ENCODE measurements at regions not wholly inside any gene's neighbourhood (a gene's known extent, or its start where the extent isn't known, plus 50 kb on each side); places are given as distances from the start of the nearest gene placed in this dataset.

DNA sequence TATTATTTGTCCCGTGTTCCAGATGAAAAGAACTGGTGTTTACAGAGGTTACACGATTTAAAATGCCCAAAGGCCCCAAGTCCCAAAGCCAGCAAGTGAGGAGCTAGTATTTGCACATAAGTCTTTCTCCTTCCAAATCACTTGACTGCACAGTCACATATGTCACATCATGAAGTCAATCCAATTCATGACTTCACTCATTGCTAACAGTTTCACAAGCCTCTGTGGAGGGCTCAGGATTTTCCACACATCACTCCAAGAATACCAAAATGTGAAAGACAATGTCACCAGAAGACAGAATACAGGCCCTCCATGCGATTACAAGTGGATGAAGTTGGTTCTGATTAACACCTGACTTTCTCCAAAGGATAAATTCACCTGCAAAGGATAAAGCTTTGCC is 283.1 kb upstream of the UBE2E2 start:
- CTCF ChIA-PET, result interaction anchor here (0.7 to 1.0 kb wide), 2 partner anchors 15 to 356 kb away, joined by 3 read pairs; no protein-coding TSS in a partner anchor
- H3K27me3 Mint-ChIP-seq (ENCODE audit: insufficient read depth, unreplicated experiment), result no peaks in the 10 kb centered on the region
- intact Hi-C loops (cut with micrococcal nuclease), result no loop called here

DNA sequence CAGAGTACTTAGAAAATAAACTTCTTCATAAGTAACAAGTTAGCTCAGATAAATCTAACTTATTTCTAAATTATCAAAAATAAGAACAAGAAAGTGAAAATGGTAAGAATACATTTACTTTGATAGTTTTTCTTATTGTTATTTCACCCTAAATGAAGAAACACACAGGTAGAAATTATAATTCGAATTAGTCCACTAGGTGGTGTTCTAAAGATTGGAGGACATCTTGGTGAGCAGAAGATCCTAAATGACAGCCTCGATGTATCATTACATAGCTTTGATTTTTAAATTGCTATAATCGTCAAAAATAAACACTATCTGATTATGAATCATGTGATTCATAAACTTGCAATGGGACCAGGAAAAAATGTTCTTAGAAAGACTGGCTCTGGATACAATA is 280.8 kb upstream of the UBE2E2 start:
- CTCF ChIA-PET, result interaction anchor here (0.7 to 2.1 kb wide), 12 partner anchors 10 to 952 kb away, joined by 3 to 10 read pairs (median 4); no protein-coding TSS in a partner anchor
- no peaks in the 10 kb centered on the region for H3K9me3 Mint-ChIP-seq (ENCODE audit: unreplicated experiment)

More for the DNA sequence above, 283.1 kb upstream of the UBE2E2 start:
- DNase-seq (ENCODE audit: unreplicated experiment), result no peak
- TF ChIP-seq, protein P1, sequence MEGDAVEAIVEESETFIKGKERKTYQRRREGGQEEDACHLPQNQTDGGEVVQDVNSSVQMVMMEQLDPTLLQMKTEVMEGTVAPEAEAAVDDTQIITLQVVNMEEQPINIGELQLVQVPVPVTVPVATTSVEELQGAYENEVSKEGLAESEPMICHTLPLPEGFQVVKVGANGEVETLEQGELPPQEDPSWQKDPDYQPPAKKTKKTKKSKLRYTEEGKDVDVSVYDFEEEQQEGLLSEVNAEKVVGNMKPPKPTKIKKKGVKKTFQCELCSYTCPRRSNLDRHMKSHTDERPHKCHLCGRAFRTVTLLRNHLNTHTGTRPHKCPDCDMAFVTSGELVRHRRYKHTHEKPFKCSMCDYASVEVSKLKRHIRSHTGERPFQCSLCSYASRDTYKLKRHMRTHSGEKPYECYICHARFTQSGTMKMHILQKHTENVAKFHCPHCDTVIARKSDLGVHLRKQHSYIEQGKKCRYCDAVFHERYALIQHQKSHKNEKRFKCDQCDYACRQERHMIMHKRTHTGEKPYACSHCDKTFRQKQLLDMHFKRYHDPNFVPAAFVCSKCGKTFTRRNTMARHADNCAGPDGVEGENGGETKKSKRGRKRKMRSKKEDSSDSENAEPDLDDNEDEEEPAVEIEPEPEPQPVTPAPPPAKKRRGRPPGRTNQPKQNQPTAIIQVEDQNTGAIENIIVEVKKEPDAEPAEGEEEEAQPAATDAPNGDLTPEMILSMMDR (IDR thresholded peaks at IDR 0.05; ENCODE audit: unreplicated experiment), result no peak
- H3K36me3 Mint-ChIP-seq (ENCODE audit: insufficient read depth, unreplicated experiment), result no peaks in the 10 kb centered on the region
- H3K27ac Mint-ChIP-seq (ENCODE audit: low read depth, unreplicated experiment), result no peak overlapping the region
- POLR2A ChIA-PET, result no interaction called here
- no TSS peak for BruUV-seq (replicated peaks)
- no peaks in the 10 kb centered on the region for H3K9me3 Mint-ChIP-seq (ENCODE audit: unreplicated experiment)
- no peak overlapping the region for H3K4me3 Mint-ChIP-seq (ENCODE audit: unreplicated experiment)
- peaks cover 7% of the 10 kb centered on the region for H3K4me1 Mint-ChIP-seq (ENCODE audit: insufficient read depth, unreplicated experiment)

DNA sequence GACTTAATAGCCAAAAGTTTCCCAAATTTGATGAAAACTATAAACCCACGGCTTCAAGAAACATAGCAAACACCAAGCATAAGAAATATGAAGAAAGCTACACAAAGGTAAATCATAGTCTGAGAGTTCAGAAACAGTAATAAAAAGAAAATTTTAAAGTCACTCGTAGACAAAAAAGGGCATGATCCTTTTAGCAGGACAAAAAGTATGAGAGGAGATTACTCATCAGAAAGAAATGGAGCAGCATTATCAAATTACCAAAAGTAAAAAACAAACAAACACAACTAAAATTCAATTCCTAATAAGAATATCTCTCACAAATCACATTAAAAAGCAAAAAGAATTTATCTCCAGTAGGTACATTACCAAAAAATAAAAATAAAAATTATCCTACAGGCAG is 279.4 kb upstream of the UBE2E2 start:
- POLR2A ChIA-PET, result no interaction called here
- intact Hi-C loops (cut with micrococcal nuclease), result no loop called here
- CTCF ChIA-PET, result interaction anchor here (0.7 to 1.9 kb wide), 6 partner anchors 9 to 1012 kb away, joined by 3 to 7 read pairs (median 4); no protein-coding TSS in a partner anchor
- BruUV-seq (replicated peaks), result no TSS peak
- no peak overlapping the region for H3K27ac Mint-ChIP-seq (ENCODE audit: low read depth, unreplicated experiment)
- H3K27me3 Mint-ChIP-seq (ENCODE audit: insufficient read depth, unreplicated experiment), result no peaks in the 10 kb centered on the region
- DNase-seq (ENCODE audit: unreplicated experiment), result no peak
- peaks cover 7% of the 10 kb centered on the region for H3K4me1 Mint-ChIP-seq (ENCODE audit: insufficient read depth, unreplicated experiment)
- H3K9me3 Mint-ChIP-seq (ENCODE audit: unreplicated experiment), result no peaks in the 10 kb centered on the region
- no peaks in the 10 kb centered on the region for H3K36me3 Mint-ChIP-seq (ENCODE audit: insufficient read depth, unreplicated experiment)
- H3K4me3 Mint-ChIP-seq (ENCODE audit: unreplicated experiment), result no peak overlapping the region
- TF ChIP-seq, protein P1 (IDR thresholded peaks at IDR 0.05; ENCODE audit: unreplicated experiment), result no peak

More for the DNA sequence above, 280.8 kb upstream of the UBE2E2 start:
- Mint-ChIP-seq H3K27me3 (ENCODE audit: insufficient read depth, unreplicated experiment) (no peaks in the 10 kb centered on the region), H3K4me3 (ENCODE audit: unreplicated experiment) (no peak overlapping the region), H3K36me3 (ENCODE audit: insufficient read depth, unreplicated experiment) (no peaks in the 10 kb centered on the region), H3K4me1 (ENCODE audit: insufficient read depth, unreplicated experiment) (peaks cover 7% of the 10 kb centered on the region), H3K27ac (ENCODE audit: low read depth, unreplicated experiment) (no peak overlapping the region)
- intact Hi-C loops (cut with micrococcal nuclease), result loop anchor here (1.0 kb wide), 1 partner anchor 878 kb away; no protein-coding TSS in a partner anchor
- TF ChIP-seq, protein P1 (IDR thresholded peaks at IDR 0.05; ENCODE audit: unreplicated experiment), result peak; percentile 26
- POLR2A ChIA-PET, result interaction anchor here (0.7 kb wide), 1 partner anchor 1312 kb away, joined by 3 read pairs; no protein-coding TSS in a partner anchor
- peak; percentile 34 for DNase-seq (ENCODE audit: unreplicated experiment)
- BruUV-seq (replicated peaks), result no TSS peak

DNA sequence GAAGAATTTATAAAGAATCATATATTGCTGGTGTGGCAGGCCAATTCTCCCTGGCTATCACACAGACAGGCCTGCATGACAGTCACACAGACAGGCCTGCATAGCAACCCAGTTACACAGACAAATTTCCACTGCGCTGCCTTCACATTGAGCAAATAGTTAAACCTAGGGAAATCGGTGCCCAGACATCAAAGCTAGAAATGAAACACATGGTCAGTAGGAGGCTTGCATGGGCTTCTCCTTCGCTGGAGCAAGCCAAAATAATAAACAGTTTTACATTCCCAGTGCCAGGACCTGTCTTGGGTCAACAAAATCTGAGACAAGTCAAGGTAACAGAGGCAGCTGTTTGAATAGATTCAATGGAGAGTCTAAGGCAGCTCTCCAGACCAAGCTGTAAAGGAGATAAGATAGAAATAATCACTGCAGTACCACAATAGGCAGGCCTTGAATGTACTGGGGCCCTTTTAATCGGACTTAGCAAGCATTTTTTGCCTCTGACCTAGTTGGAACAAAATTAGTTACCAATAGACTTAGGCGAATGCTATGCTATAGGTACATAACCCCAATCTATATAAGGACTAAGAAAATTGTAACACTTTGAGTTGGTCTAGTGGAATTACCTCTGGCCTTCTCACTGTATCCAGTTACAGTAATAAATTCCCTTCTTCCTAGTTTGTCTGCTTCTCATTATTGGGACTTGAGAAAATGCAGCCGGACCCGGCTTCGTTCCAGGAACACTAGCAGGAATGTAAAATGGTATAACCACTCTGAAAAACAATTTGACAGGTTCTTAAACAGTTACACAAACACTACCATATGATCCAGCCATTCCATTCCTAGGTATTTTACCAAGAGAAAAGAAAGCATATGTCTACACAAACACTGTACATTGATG is 274.7 kb upstream of the UBE2E2 start:
- intact Hi-C loops (cut with micrococcal nuclease), result no loop called here
- TF ChIP-seq, protein P1 (IDR thresholded peaks at IDR 0.05; ENCODE audit: unreplicated experiment), result no peak
- Mint-ChIP-seq H3K4me3 (ENCODE audit: unreplicated experiment) (no peak overlapping the region), H3K4me1 (ENCODE audit: insufficient read depth, unreplicated experiment) (peaks cover 2% of the 10 kb centered on the region), H3K9me3 (ENCODE audit: unreplicated experiment) (no peaks in the 10 kb centered on the region), H3K27me3 (ENCODE audit: insufficient read depth, unreplicated experiment) (no peaks in the 10 kb centered on the region), H3K36me3 (ENCODE audit: insufficient read depth, unreplicated experiment) (no peaks in the 10 kb centered on the region), H3K27ac (ENCODE audit: low read depth, unreplicated experiment) (no peak overlapping the region)
- ChIA-PET POLR2A (no interaction called here), CTCF (no interaction called here)
- no TSS peak for BruUV-seq (replicated peaks)
- no peak for DNase-seq (ENCODE audit: unreplicated experiment)

Data from MCF 10A (cell line).